CD4-positive, alpha-beta T cell (primary cell): ENCODE measurements at regions not wholly inside any gene's neighbourhood (a gene's known extent, or its start where the extent isn't known, plus 50 kb on each side); places are given as distances from the start of the nearest gene placed in this dataset.

Source experiments
- ATAC-seq: fragments of 200-7000 bp; cut with Tn5 transposase; one replicate; pipeline ENCODE4 v1.10.0; 2022; ENCODE audit warnings: mild to moderate bottlenecking; ENCODE audit not compliant: poor library complexity
- CTCF ChIA-PET: fragments of 350-600 bp; sonication (Branson Sonifier 250); formaldehyde crosslinking; loops from one replicate; lab custom pipeline; 2021; ENCODE audit warnings: antibody characterized with exemption, inconsistent platforms; lab: Charles Lee
- POLR2A ChIA-PET: fragments of 350-600 bp; sonication (Branson Sonifier 250); formaldehyde crosslinking; loops from one replicate; lab custom pipeline; 2021; ENCODE audit warnings: antibody characterized with exemption, inconsistent platforms; lab: Charles Lee
- DNase-seq, 14 experiments: peaks; one replicate each; pipeline ENCODE4 v3.0.0-alpha.2; 2013 to 2020; ENCODE audit warnings: mixed read lengths in 2 of 14
- H3K27ac ChIP-seq, 2 donors: one replicate each; pipeline versions ENCODE4 v1.5.1 to v1.7.0; 2013; ENCODE audit warnings: low read length in 2 of 2, low read depth in 1 of 2, mild to moderate bottlenecking in 1 of 2
- H3K27me3 ChIP-seq, 2 experiments: 1 replicate in 1 of 2; 2 replicates in 1 of 2; pipeline versions ENCODE4 v1.6.1 to v1.7.0; 2013; ENCODE audit warnings: low read length in 2 of 2, control low read depth in 1 of 2, mild to moderate bottlenecking in 1 of 2, moderate library complexity in 1 of 2; ENCODE audit not compliant: insufficient read depth in 2 of 2, control insufficient read depth in 1 of 2
- H3K36me3 ChIP-seq: one replicate; pipeline ENCODE4 v1.6.1; 2013; ENCODE audit warnings: low read length, control low read depth; ENCODE audit not compliant: insufficient read depth
- H3K4me1 ChIP-seq: one replicate; pipeline ENCODE4 v1.6.1; 2013; ENCODE audit warnings: low read length, control low read depth; ENCODE audit not compliant: insufficient read depth
- H3K4me3 ChIP-seq: one replicate; pipeline ENCODE4 v1.5.1; 2013; ENCODE audit warnings: mild to moderate bottlenecking, low read length, moderate library complexity
- H3K9me3 ChIP-seq, 2 experiments: 1 replicate in 1 of 2; 2 replicates in 1 of 2; pipeline versions ENCODE4 v1.6.1 to v1.7.0; 2013; ENCODE audit warnings: low read length in 2 of 2, mild to moderate bottlenecking in 2 of 2, control low read depth in 1 of 2, moderate library complexity in 1 of 2; ENCODE audit not compliant: control insufficient read depth in 1 of 2, insufficient read depth in 1 of 2
- H3K27ac Mint-ChIP-seq: one replicate; pipeline ENCODE4 v1.8.0; 2020; ENCODE audit warnings: mixed read lengths
- H3K27me3 Mint-ChIP-seq: one replicate; pipeline ENCODE4 v1.8.0; 2021; ENCODE audit warnings: mixed read lengths
- H3K36me3 Mint-ChIP-seq: one replicate; pipeline ENCODE4 v1.8.0; 2021; ENCODE audit warnings: low read depth, mixed read lengths
- H3K4me1 Mint-ChIP-seq: one replicate; pipeline ENCODE4 v1.8.0; 2021; ENCODE audit warnings: low read depth, mixed read lengths
- H3K4me3 Mint-ChIP-seq: one replicate; pipeline ENCODE4 v1.8.0; 2020; ENCODE audit warnings: mild to moderate bottlenecking, mixed read lengths
- H3K9me3 Mint-ChIP-seq: one replicate; pipeline ENCODE4 v1.8.0; 2020; ENCODE audit warnings: mixed read lengths
- intact Hi-C, 2 experiments: fragments of 100-400 bp; cut with DNase I in 1 of 2; cut with micrococcal nuclease in 1 of 2; formaldehyde crosslinking; loops; one replicate each; pipeline versions ENCODE4 v1.15.1 to v1.9.0; 2023 to 2025; cut with DNase I, micrococcal nuclease
- TF ChIP-seq, protein P1 (sequence below): fragments of 200-600 bp; IDR thresholded peaks from one replicate; pipeline ENCODE4 v1.8.0; 2022; ENCODE audit warnings: antibody characterized with exemption, mild to moderate bottlenecking

DNA sequence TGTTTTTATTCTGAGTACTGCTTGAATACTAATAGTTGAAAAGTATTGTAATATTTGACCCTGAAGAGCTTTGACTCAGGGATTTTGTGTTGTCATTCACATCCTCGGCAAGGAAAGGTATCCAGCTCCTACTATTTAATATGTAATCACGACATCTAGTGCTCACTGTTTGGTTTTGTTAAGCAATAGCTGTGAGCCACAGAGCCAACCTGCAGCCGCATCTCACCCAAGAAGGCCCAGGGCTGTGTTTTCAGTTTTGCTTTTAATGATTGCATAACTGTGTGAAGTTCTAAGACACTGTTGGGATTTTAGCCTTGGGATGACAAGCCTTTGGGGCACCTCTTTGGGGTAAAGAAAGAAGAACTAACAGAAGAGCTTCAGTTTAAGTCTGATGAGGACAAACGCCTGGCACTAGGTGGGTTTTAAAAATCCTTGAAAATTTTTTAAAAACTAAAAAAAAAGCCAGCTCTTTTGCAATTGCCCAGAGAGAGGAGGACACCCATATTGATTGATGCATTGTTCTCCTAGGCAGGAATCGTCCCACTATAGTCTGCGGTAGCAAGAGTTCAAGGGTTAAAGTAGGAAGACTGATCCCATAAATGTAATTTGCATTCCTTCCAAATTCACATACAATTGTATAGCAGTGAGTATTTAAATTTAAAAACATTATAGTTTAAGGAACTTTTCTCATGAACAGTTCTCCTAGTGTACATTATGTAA is 157.8 kb downstream of the RELL1 start:
- peaks cover 14% of the 10 kb centered on the region for H3K27me3 Mint-ChIP-seq
- no peak for ATAC-seq
- H3K4me3 Mint-ChIP-seq: no peak overlapping the region
- intact Hi-C loops: no loop called here
- Histone ChIP-seq H3K4me1 (no peaks in the 10 kb centered on the region), H3K27me3 (peaks cover 0 to 2% of the 10 kb centered on the region in 2 experiments), H3K4me3 (no peak overlapping the region), H3K36me3 (no peaks in the 10 kb centered on the region), H3K9me3 (no peaks in the 10 kb centered on the region), H3K27ac (no peak overlapping the region)
- POLR2A ChIA-PET: no interaction called here
- CTCF ChIA-PET: no interaction called here
- DNase-seq: no peak
- no peaks in the 10 kb centered on the region for H3K4me1 Mint-ChIP-seq
- H3K36me3 Mint-ChIP-seq: no peaks in the 10 kb centered on the region
- TF ChIP-seq, protein P1, sequence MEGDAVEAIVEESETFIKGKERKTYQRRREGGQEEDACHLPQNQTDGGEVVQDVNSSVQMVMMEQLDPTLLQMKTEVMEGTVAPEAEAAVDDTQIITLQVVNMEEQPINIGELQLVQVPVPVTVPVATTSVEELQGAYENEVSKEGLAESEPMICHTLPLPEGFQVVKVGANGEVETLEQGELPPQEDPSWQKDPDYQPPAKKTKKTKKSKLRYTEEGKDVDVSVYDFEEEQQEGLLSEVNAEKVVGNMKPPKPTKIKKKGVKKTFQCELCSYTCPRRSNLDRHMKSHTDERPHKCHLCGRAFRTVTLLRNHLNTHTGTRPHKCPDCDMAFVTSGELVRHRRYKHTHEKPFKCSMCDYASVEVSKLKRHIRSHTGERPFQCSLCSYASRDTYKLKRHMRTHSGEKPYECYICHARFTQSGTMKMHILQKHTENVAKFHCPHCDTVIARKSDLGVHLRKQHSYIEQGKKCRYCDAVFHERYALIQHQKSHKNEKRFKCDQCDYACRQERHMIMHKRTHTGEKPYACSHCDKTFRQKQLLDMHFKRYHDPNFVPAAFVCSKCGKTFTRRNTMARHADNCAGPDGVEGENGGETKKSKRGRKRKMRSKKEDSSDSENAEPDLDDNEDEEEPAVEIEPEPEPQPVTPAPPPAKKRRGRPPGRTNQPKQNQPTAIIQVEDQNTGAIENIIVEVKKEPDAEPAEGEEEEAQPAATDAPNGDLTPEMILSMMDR: no peak
- no peak overlapping the region for H3K27ac Mint-ChIP-seq
- no peaks in the 10 kb centered on the region for H3K9me3 Mint-ChIP-seq

GRCh38 chr4:37524267-37524666 is 161.9 kb downstream of the RELL1 start:
- no peaks in the 10 kb centered on the region for H3K36me3 ChIP-seq
- Mint-ChIP-seq H3K27me3 (peaks cover 13% of the 10 kb centered on the region), H3K4me3 (no peak overlapping the region), H3K4me1 (no peaks in the 10 kb centered on the region), H3K36me3 (no peaks in the 10 kb centered on the region), H3K27ac (no peak overlapping the region), H3K9me3 (peaks cover 4% of the 10 kb centered on the region)
- POLR2A ChIA-PET: no interaction called here
- no peaks in the 10 kb centered on the region for H3K4me1 ChIP-seq
- CTCF ChIA-PET: no interaction called here
- TF ChIP-seq, protein P1: no peak
- H3K27ac ChIP-seq: no peak overlapping the region
- intact Hi-C loops: no loop called here
- DNase-seq (no peak), ATAC-seq (no peak)
- H3K27me3 ChIP-seq: no peaks in the 10 kb centered on the region
- peaks cover 0 to 5% of the 10 kb centered on the region in 2 experiments for H3K9me3 ChIP-seq
- H3K4me3 ChIP-seq: no peak overlapping the region

GRCh38 chr4:37522996-37523395 is 163.2 kb downstream of the RELL1 start:
- Mint-ChIP-seq H3K27ac (no peak overlapping the region), H3K27me3 (peaks cover 10% of the 10 kb centered on the region), H3K36me3 (no peaks in the 10 kb centered on the region), H3K4me3 (no peak overlapping the region), H3K9me3 (peaks cover 9% of the 10 kb centered on the region), H3K4me1 (no peaks in the 10 kb centered on the region)
- H3K27me3 ChIP-seq: no peaks in the 10 kb centered on the region
- intact Hi-C loops: no loop called here
- DNase-seq: no peak
- H3K27ac ChIP-seq: no peak overlapping the region
- H3K36me3 ChIP-seq: no peaks in the 10 kb centered on the region
- POLR2A ChIA-PET: no interaction called here
- no peaks in the 10 kb centered on the region for H3K4me1 ChIP-seq
- H3K9me3 ChIP-seq: peaks cover 0 to 5% of the 10 kb centered on the region in 2 experiments
- CTCF ChIA-PET: no interaction called here
- ATAC-seq: no peak
- TF ChIP-seq, protein P1: no peak
- H3K4me3 ChIP-seq: no peak overlapping the region
